Ovary (tissue), 3 donors: ENCODE measurements at regions not wholly inside any gene's neighbourhood (a gene's known extent, or its start where the extent isn't known, plus 50 kb on each side); places are given as distances from the start of the nearest gene placed in this dataset.

Source experiments
- EP300 ChIP-seq: sonication (generic); formaldehyde crosslinking; IDR thresholded peaks from one replicate; pipeline ENCODE4 v1.6.1; 2017; ENCODE audit warnings: antibody characterized with exemption
- POLR2A ChIP-seq: fragments of 450-650 bp; IDR thresholded peaks from one replicate; pipeline ENCODE4 v1.6.1; 2017; ENCODE audit warnings: antibody characterized with exemption, mild to moderate bottlenecking, moderate library complexity
- TF ChIP-seq, protein P1 (sequence below), 3 donors: fragments of 450-650 bp in 2 of 3; fragments of 200-600 bp in 1 of 3; IDR thresholded peaks; one replicate each; pipeline versions ENCODE4 v1.5.1 to v1.8.0; 2016 to 2022; ENCODE audit warnings: antibody characterized with exemption in 3 of 3, mild to moderate bottlenecking in 1 of 3
- donor health status: DM: no; HTN: no; CAD: no.

DNA sequence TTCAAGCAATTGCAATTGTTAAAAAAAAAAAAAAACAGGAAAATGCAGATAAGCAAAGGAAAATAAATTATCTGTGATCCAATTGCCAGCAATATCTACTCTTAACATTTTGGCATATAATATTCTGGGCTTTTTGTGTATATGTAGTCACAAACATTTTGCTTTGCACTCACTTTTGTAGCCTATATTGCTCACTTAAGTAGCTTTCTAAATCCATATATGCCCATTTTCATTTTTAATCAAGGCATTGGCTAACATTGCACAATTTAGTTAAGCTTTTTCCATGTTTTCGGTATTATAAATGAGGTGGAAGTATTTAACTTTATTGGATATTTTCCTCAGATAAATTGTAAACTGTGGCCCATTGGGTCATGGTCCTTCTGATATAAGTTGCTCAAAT lies 466.3 kb upstream of the ATP2B1 start:
- TF ChIP-seq, protein P1, sequence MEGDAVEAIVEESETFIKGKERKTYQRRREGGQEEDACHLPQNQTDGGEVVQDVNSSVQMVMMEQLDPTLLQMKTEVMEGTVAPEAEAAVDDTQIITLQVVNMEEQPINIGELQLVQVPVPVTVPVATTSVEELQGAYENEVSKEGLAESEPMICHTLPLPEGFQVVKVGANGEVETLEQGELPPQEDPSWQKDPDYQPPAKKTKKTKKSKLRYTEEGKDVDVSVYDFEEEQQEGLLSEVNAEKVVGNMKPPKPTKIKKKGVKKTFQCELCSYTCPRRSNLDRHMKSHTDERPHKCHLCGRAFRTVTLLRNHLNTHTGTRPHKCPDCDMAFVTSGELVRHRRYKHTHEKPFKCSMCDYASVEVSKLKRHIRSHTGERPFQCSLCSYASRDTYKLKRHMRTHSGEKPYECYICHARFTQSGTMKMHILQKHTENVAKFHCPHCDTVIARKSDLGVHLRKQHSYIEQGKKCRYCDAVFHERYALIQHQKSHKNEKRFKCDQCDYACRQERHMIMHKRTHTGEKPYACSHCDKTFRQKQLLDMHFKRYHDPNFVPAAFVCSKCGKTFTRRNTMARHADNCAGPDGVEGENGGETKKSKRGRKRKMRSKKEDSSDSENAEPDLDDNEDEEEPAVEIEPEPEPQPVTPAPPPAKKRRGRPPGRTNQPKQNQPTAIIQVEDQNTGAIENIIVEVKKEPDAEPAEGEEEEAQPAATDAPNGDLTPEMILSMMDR (IDR thresholded peaks at IDR 0.05) = no peak
- no peak for TF ChIP-seq EP300
- no peak for TF ChIP-seq POLR2A
